ENCODE measurements at regions not wholly inside any gene's neighbourhood (a gene's known extent, or its start where the extent isn't known, plus 50 kb on each side); places are given as distances from the start of the nearest gene placed in this dataset.

GRCh38 chr12:102781117-102781516 is 135.9 kb downstream of the PAH start:
- H3K4me2 ChIP-seq (ENCODE audit: low read length): no peak overlapping the region

GRCh38 chr12:102776041-102776440 is 141.0 kb downstream of the PAH start:
- Histone ChIP-seq H3K4me1 (ENCODE audit: control insufficient read depth, insufficient read depth, low read length) (no peaks in the 10 kb centered on the region), H3K9me3 (replicated peaks; ENCODE audit: low read length) (no peaks in the 10 kb centered on the region), H3K27me3 (ENCODE audit: control insufficient read depth, insufficient read depth, low read length) (no peaks in the 10 kb centered on the region), H3K9ac (ENCODE audit: low read depth, low read length) (no peak overlapping the region), H3K36me3 (ENCODE audit: insufficient read depth, low read length) (no peaks in the 10 kb centered on the region), H3K4me2 (ENCODE audit: low read length) (no peak overlapping the region), H3K4me3 (ENCODE audit: low read length) (no peak overlapping the region)

More at GRCh38 chr12:102781117-102781516, 135.9 kb downstream of the PAH start:
- Histone ChIP-seq H3K4me1 (ENCODE audit: control insufficient read depth, insufficient read depth, low read length) (no peaks in the 10 kb centered on the region), H3K27me3 (ENCODE audit: control insufficient read depth, insufficient read depth, low read length) (no peaks in the 10 kb centered on the region), H3K9me3 (replicated peaks; ENCODE audit: low read length) (no peaks in the 10 kb centered on the region), H3K36me3 (ENCODE audit: insufficient read depth, low read length) (no peaks in the 10 kb centered on the region), H3K9ac (ENCODE audit: low read depth, low read length) (no peak overlapping the region), H3K4me3 (ENCODE audit: low read length) (no peak overlapping the region)

- Histone ChIP-seq H3K27me3 (ENCODE audit: control insufficient read depth, insufficient read depth, low read length) (no peaks in the 10 kb centered on the region), H3K4me3 (ENCODE audit: low read length) (no peak overlapping the region), H3K4me1 (ENCODE audit: control insufficient read depth, insufficient read depth, low read length) (peaks cover 3% of the 10 kb centered on the region), H3K4me2 (ENCODE audit: low read length) (peak overlapping the region; percentile 39), H3K36me3 (ENCODE audit: insufficient read depth, low read length) (no peaks in the 10 kb centered on the region), H3K9me3 (replicated peaks; ENCODE audit: low read length) (no peaks in the 10 kb centered on the region), H3K9ac (ENCODE audit: low read depth, low read length) (no peak overlapping the region)
Observed at GRCh38 chr12:102769323-102769916, 147.6 kb downstream of the PAH start.

GRCh38 chr12:102766961-102767360 is 150.1 kb downstream of the PAH start:
- Histone ChIP-seq H3K4me2 (ENCODE audit: low read length) (no peak overlapping the region), H3K9me3 (replicated peaks; ENCODE audit: low read length) (no peaks in the 10 kb centered on the region), H3K9ac (ENCODE audit: low read depth, low read length) (no peak overlapping the region), H3K4me3 (ENCODE audit: low read length) (no peak overlapping the region), H3K27me3 (ENCODE audit: control insufficient read depth, insufficient read depth, low read length) (no peaks in the 10 kb centered on the region), H3K36me3 (ENCODE audit: insufficient read depth, low read length) (no peaks in the 10 kb centered on the region), H3K4me1 (ENCODE audit: control insufficient read depth, insufficient read depth, low read length) (peaks cover 3% of the 10 kb centered on the region)

- H3K4me3 ChIP-seq (ENCODE audit: low read length): no peak overlapping the region
- peaks cover 3% of the 10 kb centered on the region for H3K4me1 ChIP-seq (ENCODE audit: control insufficient read depth, insufficient read depth, low read length)
- H3K9me3 ChIP-seq (replicated peaks; ENCODE audit: low read length): no peaks in the 10 kb centered on the region
- H3K27me3 ChIP-seq (ENCODE audit: control insufficient read depth, insufficient read depth, low read length): no peaks in the 10 kb centered on the region
- no peak overlapping the region for H3K9ac ChIP-seq (ENCODE audit: low read depth, low read length)
- no peaks in the 10 kb centered on the region for H3K36me3 ChIP-seq (ENCODE audit: insufficient read depth, low read length)
- H3K4me2 ChIP-seq (ENCODE audit: low read length): no peak overlapping the region
Observed at GRCh38 chr12:102765736-102766135, 151.3 kb downstream of the PAH start.

GRCh38 chr12:102763471-102763870 is 153.6 kb downstream of the PAH start:
- Histone ChIP-seq H3K9ac (ENCODE audit: low read depth, low read length) (no peak overlapping the region), H3K4me3 (ENCODE audit: low read length) (no peak overlapping the region), H3K4me1 (ENCODE audit: control insufficient read depth, insufficient read depth, low read length) (no peaks in the 10 kb centered on the region), H3K4me2 (ENCODE audit: low read length) (no peak overlapping the region), H3K36me3 (ENCODE audit: insufficient read depth, low read length) (no peaks in the 10 kb centered on the region), H3K27me3 (ENCODE audit: control insufficient read depth, insufficient read depth, low read length) (no peaks in the 10 kb centered on the region), H3K9me3 (replicated peaks; ENCODE audit: low read length) (no peaks in the 10 kb centered on the region)

GRCh38 chr12:102763061-102763460 is 154.0 kb downstream of the PAH start:
- H3K9ac ChIP-seq (ENCODE audit: low read depth, low read length): no peak overlapping the region
- H3K4me2 ChIP-seq (ENCODE audit: low read length): no peak overlapping the region
- no peaks in the 10 kb centered on the region for H3K9me3 ChIP-seq (replicated peaks; ENCODE audit: low read length)
- no peaks in the 10 kb centered on the region for H3K27me3 ChIP-seq (ENCODE audit: control insufficient read depth, insufficient read depth, low read length)
- H3K36me3 ChIP-seq (ENCODE audit: insufficient read depth, low read length): no peaks in the 10 kb centered on the region
- no peak overlapping the region for H3K4me3 ChIP-seq (ENCODE audit: low read length)
- no peaks in the 10 kb centered on the region for H3K4me1 ChIP-seq (ENCODE audit: control insufficient read depth, insufficient read depth, low read length)

- Histone ChIP-seq H3K4me3 (ENCODE audit: low read length) (no peak overlapping the region), H3K4me2 (ENCODE audit: low read length) (no peak overlapping the region), H3K4me1 (ENCODE audit: control insufficient read depth, insufficient read depth, low read length) (no peaks in the 10 kb centered on the region), H3K9ac (ENCODE audit: low read depth, low read length) (no peak overlapping the region), H3K36me3 (ENCODE audit: insufficient read depth, low read length) (no peaks in the 10 kb centered on the region), H3K9me3 (replicated peaks; ENCODE audit: low read length) (no peaks in the 10 kb centered on the region), H3K27me3 (ENCODE audit: control insufficient read depth, insufficient read depth, low read length) (no peaks in the 10 kb centered on the region)
Observed at GRCh38 chr12:102760322-102760721, 156.7 kb downstream of the PAH start.

- no peak overlapping the region for H3K4me3 ChIP-seq (ENCODE audit: low read length)
- no peaks in the 10 kb centered on the region for H3K9me3 ChIP-seq (replicated peaks; ENCODE audit: low read length)
- H3K4me2 ChIP-seq (ENCODE audit: low read length): no peak overlapping the region
- H3K9ac ChIP-seq (ENCODE audit: low read depth, low read length): no peak overlapping the region
- no peaks in the 10 kb centered on the region for H3K4me1 ChIP-seq (ENCODE audit: control insufficient read depth, insufficient read depth, low read length)
- no peaks in the 10 kb centered on the region for H3K27me3 ChIP-seq (ENCODE audit: control insufficient read depth, insufficient read depth, low read length)
- no peaks in the 10 kb centered on the region for H3K36me3 ChIP-seq (ENCODE audit: insufficient read depth, low read length)
Observed at GRCh38 chr12:102759466-102759865, 157.6 kb downstream of the PAH start.

- Histone ChIP-seq H3K9me3 (replicated peaks; ENCODE audit: low read length) (no peaks in the 10 kb centered on the region), H3K4me1 (ENCODE audit: control insufficient read depth, insufficient read depth, low read length) (no peaks in the 10 kb centered on the region), H3K36me3 (ENCODE audit: insufficient read depth, low read length) (no peaks in the 10 kb centered on the region), H3K27me3 (ENCODE audit: control insufficient read depth, insufficient read depth, low read length) (no peaks in the 10 kb centered on the region), H3K4me3 (ENCODE audit: low read length) (no peak overlapping the region), H3K4me2 (ENCODE audit: low read length) (no peak overlapping the region), H3K9ac (ENCODE audit: low read depth, low read length) (no peak overlapping the region)
Observed at GRCh38 chr12:102757882-102758226, 159.2 kb downstream of the PAH start.

GRCh38 chr12:102757154-102757881 is 159.7 kb downstream of the PAH start:
- Histone ChIP-seq H3K4me1 (ENCODE audit: control insufficient read depth, insufficient read depth, low read length) (no peaks in the 10 kb centered on the region), H3K9ac (ENCODE audit: low read depth, low read length) (no peak overlapping the region), H3K4me2 (ENCODE audit: low read length) (no peak overlapping the region), H3K27me3 (ENCODE audit: control insufficient read depth, insufficient read depth, low read length) (no peaks in the 10 kb centered on the region), H3K36me3 (ENCODE audit: insufficient read depth, low read length) (no peaks in the 10 kb centered on the region), H3K4me3 (ENCODE audit: low read length) (no peak overlapping the region), H3K9me3 (replicated peaks; ENCODE audit: low read length) (no peaks in the 10 kb centered on the region)

- no peak overlapping the region for H3K9ac ChIP-seq (ENCODE audit: low read depth, low read length)
- no peaks in the 10 kb centered on the region for H3K9me3 ChIP-seq (replicated peaks; ENCODE audit: low read length)
- no peaks in the 10 kb centered on the region for H3K36me3 ChIP-seq (ENCODE audit: insufficient read depth, low read length)
- no peak overlapping the region for H3K4me3 ChIP-seq (ENCODE audit: low read length)
- H3K4me2 ChIP-seq (ENCODE audit: low read length): no peak overlapping the region
- no peaks in the 10 kb centered on the region for H3K4me1 ChIP-seq (ENCODE audit: control insufficient read depth, insufficient read depth, low read length)
- no peaks in the 10 kb centered on the region for H3K27me3 ChIP-seq (ENCODE audit: control insufficient read depth, insufficient read depth, low read length)
Observed at GRCh38 chr12:102756530-102756929, 160.5 kb downstream of the PAH start.

All from skeletal muscle satellite cell (primary cell).